Epithelial cell of esophagus (primary cell): ENCODE measurements at regions not wholly inside any gene's neighbourhood (a gene's known extent, or its start where the extent isn't known, plus 50 kb on each side); places are given as distances from the start of the nearest gene placed in this dataset.

Source experiments
- DNase-seq: peaks from one replicate; pipeline ENCODE4 v3.0.0; 2010; ENCODE audit warnings: low read depth
- H3K4me3 ChIP-seq: 2 replicates; pipeline ENCODE4 v1.5.1; 2011; ENCODE audit warnings: mild to moderate bottlenecking, low read length, control low read depth
- TF ChIP-seq, protein P1 (sequence below): IDR thresholded peaks from 2 replicates; pipeline ENCODE4 v1.5.1; 2011; ENCODE audit warnings: low read depth, mild to moderate bottlenecking, low read length, control low read depth, inconsistent platforms; ENCODE audit not compliant: insufficient read depth; ENCODE audit errors: missing control alignments

DNA sequence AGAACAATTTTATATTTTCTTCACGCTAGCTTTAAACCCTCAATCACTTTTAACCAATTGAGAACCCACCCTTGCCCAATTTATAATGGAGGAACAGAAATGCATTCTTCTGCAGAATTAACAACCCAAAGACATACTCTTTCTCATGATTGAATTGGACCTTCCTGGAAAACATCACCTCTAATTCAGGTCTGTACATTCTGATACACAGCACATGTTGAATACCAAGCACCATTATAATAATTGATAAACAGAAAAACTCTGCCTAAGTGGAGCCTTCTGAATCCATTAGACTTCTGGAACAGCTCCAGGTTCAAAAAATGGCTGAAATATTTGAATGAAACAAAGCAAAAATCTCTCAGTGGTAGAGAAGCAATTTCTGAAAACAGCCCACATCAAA, 105.4 kb downstream of the FAM76B start:
- H3K4me3 ChIP-seq: no peak overlapping the region
- TF ChIP-seq, protein P1, sequence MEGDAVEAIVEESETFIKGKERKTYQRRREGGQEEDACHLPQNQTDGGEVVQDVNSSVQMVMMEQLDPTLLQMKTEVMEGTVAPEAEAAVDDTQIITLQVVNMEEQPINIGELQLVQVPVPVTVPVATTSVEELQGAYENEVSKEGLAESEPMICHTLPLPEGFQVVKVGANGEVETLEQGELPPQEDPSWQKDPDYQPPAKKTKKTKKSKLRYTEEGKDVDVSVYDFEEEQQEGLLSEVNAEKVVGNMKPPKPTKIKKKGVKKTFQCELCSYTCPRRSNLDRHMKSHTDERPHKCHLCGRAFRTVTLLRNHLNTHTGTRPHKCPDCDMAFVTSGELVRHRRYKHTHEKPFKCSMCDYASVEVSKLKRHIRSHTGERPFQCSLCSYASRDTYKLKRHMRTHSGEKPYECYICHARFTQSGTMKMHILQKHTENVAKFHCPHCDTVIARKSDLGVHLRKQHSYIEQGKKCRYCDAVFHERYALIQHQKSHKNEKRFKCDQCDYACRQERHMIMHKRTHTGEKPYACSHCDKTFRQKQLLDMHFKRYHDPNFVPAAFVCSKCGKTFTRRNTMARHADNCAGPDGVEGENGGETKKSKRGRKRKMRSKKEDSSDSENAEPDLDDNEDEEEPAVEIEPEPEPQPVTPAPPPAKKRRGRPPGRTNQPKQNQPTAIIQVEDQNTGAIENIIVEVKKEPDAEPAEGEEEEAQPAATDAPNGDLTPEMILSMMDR: no peak
- DNase-seq: no peak

DNA sequence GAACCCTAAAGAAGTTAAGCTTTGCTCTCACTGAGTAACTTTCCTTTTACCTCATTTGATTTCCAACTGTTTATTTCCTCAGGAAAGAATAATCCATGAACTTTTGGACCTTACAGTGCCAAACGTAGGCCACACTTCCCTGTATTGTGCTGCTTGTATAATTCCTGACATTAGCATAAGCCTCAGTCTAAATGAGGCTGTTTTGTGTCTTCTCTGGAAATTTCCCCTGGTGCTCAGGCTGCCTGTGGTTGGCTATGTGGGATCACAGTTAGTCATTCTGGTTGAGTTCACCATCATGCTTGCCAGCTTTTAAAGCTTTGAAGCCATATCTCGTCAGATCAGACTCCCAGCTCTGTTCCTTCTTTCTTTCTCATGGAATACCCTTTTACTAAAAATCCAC, 107.0 kb downstream of the FAM76B start:
- TF ChIP-seq, protein P1: no peak
- peak; percentile 9 for DNase-seq
- H3K4me3 ChIP-seq: no peak overlapping the region

DNA sequence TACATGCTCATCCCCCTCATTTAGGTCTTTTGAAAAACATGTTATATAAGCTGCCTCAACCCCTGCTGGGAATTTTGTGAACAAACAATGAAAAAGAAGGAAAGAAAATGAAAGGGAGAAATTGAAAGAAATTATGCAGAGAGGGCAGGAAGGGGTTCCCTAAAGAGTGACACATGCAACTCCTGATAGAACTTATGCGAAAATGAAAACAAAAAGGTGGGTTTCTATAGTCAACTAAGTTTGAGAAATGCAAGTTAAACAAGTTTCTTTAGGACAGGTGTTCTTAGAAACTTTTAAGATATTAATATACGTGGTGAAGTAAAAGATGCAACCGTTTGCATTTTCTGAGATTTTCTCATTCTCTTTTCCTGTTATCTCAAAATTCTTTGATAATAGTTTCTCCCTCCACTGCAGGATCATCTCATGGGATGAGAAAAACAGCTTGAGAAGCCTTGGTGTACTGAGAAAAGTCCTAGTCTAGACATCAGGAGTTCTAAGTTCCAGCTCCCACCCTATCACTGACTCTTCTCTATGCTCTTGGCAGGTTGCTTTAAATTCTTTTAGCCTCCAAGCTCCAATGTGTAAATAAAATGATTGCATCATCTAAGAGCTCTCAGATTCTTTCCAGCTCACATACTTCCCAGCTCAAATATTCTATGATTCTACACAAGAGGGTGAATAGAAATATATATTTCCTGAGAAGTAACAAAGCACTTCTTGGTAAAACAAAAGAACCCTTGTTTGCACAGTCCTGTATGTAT, 109.2 kb downstream of the FAM76B start:
- DNase-seq: peak; percentile 55

DNA sequence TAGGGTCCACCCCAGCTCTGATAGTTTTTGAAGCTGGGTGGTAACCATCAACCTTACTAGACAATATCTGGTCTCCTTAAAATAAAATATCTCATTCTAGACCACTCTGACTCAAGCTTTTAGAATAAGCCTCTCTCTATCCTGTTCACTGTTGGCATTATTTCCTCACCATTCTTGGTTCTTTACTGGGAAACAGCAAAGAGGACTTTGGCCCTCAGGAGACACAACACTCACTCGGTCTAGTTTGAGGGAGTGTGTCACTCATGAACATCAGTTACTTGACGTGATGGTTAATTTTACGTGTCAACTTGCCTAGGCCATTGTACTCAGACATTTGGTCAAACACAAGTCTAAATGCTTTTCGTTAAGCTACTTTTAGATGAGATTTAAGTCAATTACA, 110.6 kb downstream of the FAM76B start:
- TF ChIP-seq, protein P1: no peak
- no peak for DNase-seq
- H3K4me3 ChIP-seq: no peak overlapping the region

More for the DNA sequence above, 109.2 kb downstream of the FAM76B start:
- TF ChIP-seq, protein P1: no peak
- no peak overlapping the region for H3K4me3 ChIP-seq

DNA sequence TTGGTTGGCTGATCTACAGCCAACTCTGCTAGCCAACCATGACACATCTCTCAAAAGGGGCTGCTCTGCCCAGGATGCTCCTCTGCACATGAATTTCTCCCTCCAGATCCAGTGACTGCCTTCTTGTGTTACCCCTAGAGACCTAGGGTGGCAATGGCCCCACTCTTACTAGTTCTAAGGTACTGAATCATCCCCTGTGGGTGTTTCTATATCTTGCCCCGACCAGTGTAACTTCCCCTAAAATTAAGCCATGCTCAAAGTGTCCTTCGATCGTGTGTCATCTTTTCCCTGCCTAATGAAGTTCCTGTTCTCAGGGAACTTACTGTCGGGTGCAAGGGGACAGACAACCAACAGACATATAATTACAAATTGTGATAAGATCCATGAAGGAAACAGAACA, 113.3 kb downstream of the FAM76B start:
- H3K4me3 ChIP-seq: no peak overlapping the region
- DNase-seq: no peak
- TF ChIP-seq, protein P1: no peak

DNA sequence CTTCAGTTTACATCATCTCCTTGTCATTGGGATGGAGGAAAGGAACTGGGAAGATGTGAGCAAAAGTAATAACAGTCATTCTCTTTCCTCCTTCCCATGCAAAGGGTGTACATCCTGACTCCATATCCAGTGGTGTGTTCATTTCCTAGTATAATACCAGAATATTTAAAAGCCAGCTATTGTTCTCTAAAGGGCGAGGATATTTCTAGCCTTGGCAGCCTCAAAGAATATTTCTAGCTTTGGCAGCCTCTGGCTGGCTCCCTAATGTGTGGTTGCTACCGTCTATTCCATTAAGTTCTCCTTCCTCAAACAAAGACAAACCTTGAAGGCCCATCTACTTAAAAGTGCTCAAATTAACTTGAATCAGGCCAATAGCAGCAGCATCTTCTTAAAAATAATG, 114.0 kb downstream of the FAM76B start:
- no peak for DNase-seq

More for the DNA sequence above, 114.0 kb downstream of the FAM76B start:
- H3K4me3 ChIP-seq: no peak overlapping the region
- TF ChIP-seq, protein P1: no peak
